Nephron (organoid): ENCODE measurements at regions not wholly inside any gene's neighbourhood (a gene's known extent, or its start where the extent isn't known, plus 50 kb on each side); places are given as distances from the start of the nearest gene placed in this dataset.
"Not testable (repeated sequence)": the region's sequence is repeated elsewhere in the genome, so short reads cannot be mapped to it uniquely, and the experiment has no call there.

ENCODE experiments used
- H3K27ac Mint-ChIP-seq, 3 experiments: 2 replicates each; pipeline ENCODE4 v1.8.0; 2020; ENCODE audit warnings: mixed read lengths in 3 of 3, mild to moderate bottlenecking in 2 of 3, moderate library complexity in 1 of 3
- H3K27me3 Mint-ChIP-seq: 2 replicates; pipeline ENCODE4 v1.8.0; 2021; ENCODE audit warnings: low read depth, mild to moderate bottlenecking, moderate library complexity, mixed read lengths
- H3K36me3 Mint-ChIP-seq: 2 replicates; pipeline ENCODE4 v1.8.0; 2020; ENCODE audit warnings: low read depth, mixed read lengths
- H3K4me1 Mint-ChIP-seq: 2 replicates; pipeline ENCODE4 v1.8.0; 2020; ENCODE audit warnings: mixed read lengths
- H3K4me3 Mint-ChIP-seq, 3 experiments: 2 replicates each; pipeline ENCODE4 v1.8.0; 2020; ENCODE audit warnings: mild to moderate bottlenecking in 3 of 3, mixed read lengths in 3 of 3, moderate library complexity in 2 of 3
- H3K9me3 Mint-ChIP-seq: 2 replicates; pipeline ENCODE4 v1.8.0; 2020; ENCODE audit warnings: mixed read lengths
- TF ChIP-seq, protein P1 (sequence below), 3 experiments: fragments of 200-600 bp; sonication (generic); IDR thresholded peaks; one replicate each; pipeline ENCODE4 v1.5.0; 2021; ENCODE audit warnings: antibody characterized with exemption in 3 of 3; ENCODE audit not compliant: unreplicated experiment in 3 of 3

DNA sequence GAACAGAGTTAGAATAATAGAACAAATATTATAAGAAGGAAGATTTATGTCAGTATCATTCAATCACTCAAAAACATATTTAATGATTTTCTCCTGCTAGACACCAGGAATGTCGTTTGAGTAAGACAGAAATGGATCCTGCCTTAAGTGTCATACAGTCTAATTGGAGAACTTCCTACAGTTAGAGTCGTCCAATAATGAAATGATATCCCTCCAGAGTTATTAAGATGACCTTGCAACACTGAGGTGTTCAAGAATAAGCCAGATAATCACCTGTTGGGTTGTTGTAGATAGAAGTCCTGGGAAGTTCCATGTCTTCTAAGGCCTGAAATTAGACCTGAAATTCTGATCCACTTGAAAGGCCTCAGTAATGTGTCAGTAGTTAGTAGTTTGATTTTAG is 132.3 kb downstream of the SLC38A4 start:
- Mint-ChIP-seq H3K9me3 (peaks cover 11% of the 10 kb centered on the region), H3K27me3 (no peaks in the 10 kb centered on the region), H3K4me1 (peaks cover 7% of the 10 kb centered on the region), H3K36me3 (no peaks in the 10 kb centered on the region), H3K27ac (no peak overlapping the region), H3K4me3 (no peak overlapping the region)
- TF ChIP-seq, protein P1, sequence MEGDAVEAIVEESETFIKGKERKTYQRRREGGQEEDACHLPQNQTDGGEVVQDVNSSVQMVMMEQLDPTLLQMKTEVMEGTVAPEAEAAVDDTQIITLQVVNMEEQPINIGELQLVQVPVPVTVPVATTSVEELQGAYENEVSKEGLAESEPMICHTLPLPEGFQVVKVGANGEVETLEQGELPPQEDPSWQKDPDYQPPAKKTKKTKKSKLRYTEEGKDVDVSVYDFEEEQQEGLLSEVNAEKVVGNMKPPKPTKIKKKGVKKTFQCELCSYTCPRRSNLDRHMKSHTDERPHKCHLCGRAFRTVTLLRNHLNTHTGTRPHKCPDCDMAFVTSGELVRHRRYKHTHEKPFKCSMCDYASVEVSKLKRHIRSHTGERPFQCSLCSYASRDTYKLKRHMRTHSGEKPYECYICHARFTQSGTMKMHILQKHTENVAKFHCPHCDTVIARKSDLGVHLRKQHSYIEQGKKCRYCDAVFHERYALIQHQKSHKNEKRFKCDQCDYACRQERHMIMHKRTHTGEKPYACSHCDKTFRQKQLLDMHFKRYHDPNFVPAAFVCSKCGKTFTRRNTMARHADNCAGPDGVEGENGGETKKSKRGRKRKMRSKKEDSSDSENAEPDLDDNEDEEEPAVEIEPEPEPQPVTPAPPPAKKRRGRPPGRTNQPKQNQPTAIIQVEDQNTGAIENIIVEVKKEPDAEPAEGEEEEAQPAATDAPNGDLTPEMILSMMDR (IDR thresholded peaks at IDR 0.05; ENCODE audit: unreplicated experiment in 3 of 3) = no peak

- no peaks in the 10 kb centered on the region for H3K27me3 Mint-ChIP-seq
- TF ChIP-seq, protein P1 (IDR thresholded peaks at IDR 0.05; ENCODE audit: unreplicated experiment in 3 of 3) = no peak
- peaks cover 11% of the 10 kb centered on the region for H3K9me3 Mint-ChIP-seq
- no peak overlapping the region for H3K4me3 Mint-ChIP-seq
- peak overlapping the region in 1 of 3 experiments; percentile 41 for H3K27ac Mint-ChIP-seq
- H3K36me3 Mint-ChIP-seq = no peaks in the 10 kb centered on the region
- H3K4me1 Mint-ChIP-seq = peaks cover 7% of the 10 kb centered on the region
Measured at GRCh38 chr12:46693034-46693433, 132.8 kb downstream of the SLC38A4 start.

GRCh38 chr12:46692606-46693005 is 133.2 kb downstream of the SLC38A4 start:
- Mint-ChIP-seq H3K27me3 (no peaks in the 10 kb centered on the region), H3K4me1 (peaks cover 7% of the 10 kb centered on the region), H3K9me3 (peaks cover 8% of the 10 kb centered on the region), H3K4me3 (no peak overlapping the region), H3K27ac (peak overlapping the region in 1 of 3 experiments; percentile 41), H3K36me3 (no peaks in the 10 kb centered on the region)
- TF ChIP-seq, protein P1 (IDR thresholded peaks at IDR 0.05; ENCODE audit: unreplicated experiment in 3 of 3) = no peak

- TF ChIP-seq, protein P1 (IDR thresholded peaks at IDR 0.05; ENCODE audit: unreplicated experiment in 3 of 3) = no peak
- H3K36me3 Mint-ChIP-seq = no peaks in the 10 kb centered on the region
- no peak overlapping the region for H3K27ac Mint-ChIP-seq
- peaks cover 13% of the 10 kb centered on the region for H3K9me3 Mint-ChIP-seq
- no peaks in the 10 kb centered on the region for H3K4me1 Mint-ChIP-seq
- H3K27me3 Mint-ChIP-seq = no peaks in the 10 kb centered on the region
- H3K4me3 Mint-ChIP-seq = no peak overlapping the region
Measured at GRCh38 chr12:46686267-46686942, 139.4 kb downstream of the SLC38A4 start.

- not testable (repeated sequence) for H3K27ac Mint-ChIP-seq, H3K9me3 Mint-ChIP-seq, H3K36me3 Mint-ChIP-seq, H3K4me1 Mint-ChIP-seq, H3K4me3 Mint-ChIP-seq, H3K27me3 Mint-ChIP-seq
Measured at GRCh38 chr12:46684243-46684642, 141.6 kb downstream of the SLC38A4 start.

GRCh38 chr12:46682148-46682547 is 143.6 kb downstream of the SLC38A4 start:
- Mint-ChIP-seq H3K9me3 (peaks cover 5% of the 10 kb centered on the region), H3K27me3 (no peaks in the 10 kb centered on the region), H3K27ac (no peak overlapping the region), H3K4me1 (no peaks in the 10 kb centered on the region), H3K4me3 (no peak overlapping the region), H3K36me3 (no peaks in the 10 kb centered on the region)
- TF ChIP-seq, protein P1 (IDR thresholded peaks at IDR 0.05; ENCODE audit: unreplicated experiment in 3 of 3) = no peak
